Large intestine (tissue), 3 donors: ENCODE measurements at regions not wholly inside any gene's neighbourhood (a gene's known extent, or its start where the extent isn't known, plus 50 kb on each side); places are given as distances from the start of the nearest gene placed in this dataset.

Experiments used
- DNase-seq, 2 donors: peaks; one replicate each; pipeline versions ENCODE4 v3.0.0 to v3.0.0-alpha.2; 2013
- H3K27ac ChIP-seq: one replicate; pipeline ENCODE4 v1.5.1; 2013; ENCODE audit warnings: low read length
- H3K27me3 ChIP-seq: 2 replicates; pipeline ENCODE4 v1.6.1; 2013; ENCODE audit warnings: low read length; ENCODE audit not compliant: control insufficient read depth, insufficient read depth
- H3K36me3 ChIP-seq: 2 replicates; pipeline ENCODE4 v1.6.1; 2013; ENCODE audit warnings: low read length; ENCODE audit not compliant: control insufficient read depth, insufficient read depth
- H3K4me1 ChIP-seq: one replicate; pipeline ENCODE4 v1.6.1; 2013; ENCODE audit warnings: low read length; ENCODE audit not compliant: control insufficient read depth, insufficient read depth
- H3K4me3 ChIP-seq: one replicate; pipeline ENCODE4 v1.5.1; 2013; ENCODE audit warnings: low read length
- H3K9me3 ChIP-seq: one replicate; pipeline ENCODE4 v1.6.1; 2013; ENCODE audit warnings: mild to moderate bottlenecking, low read depth, low read length, moderate library complexity; ENCODE audit not compliant: control insufficient read depth
- WGBS: methylation state at CpG from one replicate; pipeline ENCODE4 v1.1.5; 2013; ENCODE audit warnings: low lambda C conversion rate; ENCODE audit not compliant: insufficient coverage; 5-methylcytosine and 5-hydroxymethylcytosine counted together

- Histone ChIP-seq H3K4me1 (peaks cover 4% of the 10 kb centered on the region), H3K36me3 (no peaks in the 10 kb centered on the region), H3K27ac (no peak overlapping the region), H3K9me3 (no peaks in the 10 kb centered on the region), H3K4me3 (no peak overlapping the region), H3K27me3 (no peaks in the 10 kb centered on the region)
- DNase-seq: no peak
Observed at GRCh38 chr18:55093808-55094207, 134.5 kb upstream of the CCDC68 start.

- no peak overlapping the region for H3K4me3 ChIP-seq
- H3K4me1 ChIP-seq: peaks cover 4% of the 10 kb centered on the region
Observed at GRCh38 chr18:55093295-55093694, 134.0 kb upstream of the CCDC68 start.

GRCh38 chr18:55092166-55092565 is 132.9 kb upstream of the CCDC68 start:
- Histone ChIP-seq H3K27ac (no peak overlapping the region), H3K9me3 (no peaks in the 10 kb centered on the region), H3K4me3 (no peak overlapping the region), H3K36me3 (no peaks in the 10 kb centered on the region), H3K4me1 (no peaks in the 10 kb centered on the region), H3K27me3 (no peaks in the 10 kb centered on the region)
- DNase-seq: no peak
- whole genome bisulfite sequencing: 60% methylated on average over 1 of the region's 4 CpGs

More at GRCh38 chr18:55093295-55093694, 134.0 kb upstream of the CCDC68 start:
- Histone ChIP-seq H3K36me3 (no peaks in the 10 kb centered on the region), H3K27ac (no peak overlapping the region), H3K9me3 (no peaks in the 10 kb centered on the region), H3K27me3 (no peaks in the 10 kb centered on the region)
- DNase-seq: no peak

- Histone ChIP-seq H3K27me3 (no peaks in the 10 kb centered on the region), H3K36me3 (no peaks in the 10 kb centered on the region), H3K4me3 (no peak overlapping the region), H3K4me1 (no peaks in the 10 kb centered on the region), H3K27ac (no peak overlapping the region), H3K9me3 (no peaks in the 10 kb centered on the region)
- DNase-seq: no peak
- WGBS: 100% methylated on average over 1 of the region's 3 CpGs
Observed at GRCh38 chr18:55090564-55091188, 131.4 kb upstream of the CCDC68 start.

- no CpG with 5 or more reads among the region's 3 CpGs for WGBS
- no peaks in the 10 kb centered on the region for H3K9me3 ChIP-seq
- no peak for DNase-seq
- no peaks in the 10 kb centered on the region for H3K36me3 ChIP-seq
- H3K27ac ChIP-seq: no peak overlapping the region
- no peak overlapping the region for H3K4me3 ChIP-seq
- H3K4me1 ChIP-seq: no peaks in the 10 kb centered on the region
- no peaks in the 10 kb centered on the region for H3K27me3 ChIP-seq
Observed at GRCh38 chr18:55089610-55090009, 130.3 kb upstream of the CCDC68 start.

GRCh38 chr18:55088561-55088960 is 129.3 kb upstream of the CCDC68 start:
- Histone ChIP-seq H3K4me3 (no peak overlapping the region), H3K4me1 (no peaks in the 10 kb centered on the region), H3K9me3 (no peaks in the 10 kb centered on the region), H3K27ac (no peak overlapping the region), H3K27me3 (no peaks in the 10 kb centered on the region), H3K36me3 (no peaks in the 10 kb centered on the region)
- WGBS: 100% methylated on average over 1 of the region's 3 CpGs
- no peak for DNase-seq

- no peaks in the 10 kb centered on the region for H3K36me3 ChIP-seq
- no peaks in the 10 kb centered on the region for H3K27me3 ChIP-seq
- WGBS: no CpG with 5 or more reads among the region's 2 CpGs
- H3K4me1 ChIP-seq: no peaks in the 10 kb centered on the region
- no peak for DNase-seq
- no peaks in the 10 kb centered on the region for H3K9me3 ChIP-seq
- H3K4me3 ChIP-seq: no peak overlapping the region
- H3K27ac ChIP-seq: no peak overlapping the region
Observed at GRCh38 chr18:55088000-55088401, 128.7 kb upstream of the CCDC68 start.

GRCh38 chr18:55086906-55087305 is 127.6 kb upstream of the CCDC68 start:
- H3K4me1 ChIP-seq: no peaks in the 10 kb centered on the region
- DNase-seq: no peak
- no peak overlapping the region for H3K27ac ChIP-seq
- H3K9me3 ChIP-seq: no peaks in the 10 kb centered on the region
- no peak overlapping the region for H3K4me3 ChIP-seq
- WGBS: no CpG with 5 or more reads among the region's 3 CpGs
- H3K27me3 ChIP-seq: no peaks in the 10 kb centered on the region
- no peaks in the 10 kb centered on the region for H3K36me3 ChIP-seq

GRCh38 chr18:55085557-55086285 is 126.5 kb upstream of the CCDC68 start:
- no peaks in the 10 kb centered on the region for H3K36me3 ChIP-seq
- 93% methylated on average over 3 of the region's 4 CpGs for WGBS
- DNase-seq: no peak
- H3K9me3 ChIP-seq: no peaks in the 10 kb centered on the region
- no peaks in the 10 kb centered on the region for H3K27me3 ChIP-seq
- no peak overlapping the region for H3K27ac ChIP-seq
- no peaks in the 10 kb centered on the region for H3K4me1 ChIP-seq
- H3K4me3 ChIP-seq: no peak overlapping the region

GRCh38 chr18:55084550-55084949 is 125.3 kb upstream of the CCDC68 start:
- Histone ChIP-seq H3K4me3 (no peak overlapping the region), H3K9me3 (no peaks in the 10 kb centered on the region), H3K4me1 (no peaks in the 10 kb centered on the region), H3K27ac (no peak overlapping the region), H3K27me3 (no peaks in the 10 kb centered on the region), H3K36me3 (no peaks in the 10 kb centered on the region)
- 86% methylated on average over 1 of the region's 1 CpG for WGBS
- DNase-seq: no peak

GRCh38 chr18:55083461-55083860 is 124.2 kb upstream of the CCDC68 start:
- Histone ChIP-seq H3K4me3 (no peak overlapping the region), H3K4me1 (no peaks in the 10 kb centered on the region), H3K9me3 (no peaks in the 10 kb centered on the region), H3K27ac (no peak overlapping the region), H3K27me3 (no peaks in the 10 kb centered on the region), H3K36me3 (no peaks in the 10 kb centered on the region)
- DNase-seq: no peak
- no CpG with 5 or more reads among the region's 1 CpG for WGBS
